HG03571 (cell line): ENCODE measurements at regions not wholly inside any gene's neighbourhood (a gene's known extent, or its start where the extent isn't known, plus 50 kb on each side); places are given as distances from the start of the nearest gene placed in this dataset.
"Not testable (repeated sequence)": the region's sequence is repeated elsewhere in the genome, so short reads cannot be mapped to it uniquely, and the experiment has no call there.

Experiments
- ATAC-seq: cut with Tn5 transposase; IDR thresholded peaks from one replicate; pipeline ENCODE4 v1.9.1; 2021; ENCODE audit not compliant: unreplicated experiment

- ATAC-seq: no peak
Observed at GRCh38 chr12:97005174-97005573, 98.1 kb downstream of the NEDD1 start.

GRCh38 chr12:97005646-97006045 lies 98.6 kb downstream of the NEDD1 start:
- no peak for ATAC-seq

GRCh38 chr12:97006585-97006984 lies 99.5 kb downstream of the NEDD1 start:
- no peak for ATAC-seq

GRCh38 chr12:97016163-97016562 lies 109.1 kb downstream of the NEDD1 start:
- no peak for ATAC-seq

GRCh38 chr12:97017213-97017612 lies 110.2 kb downstream of the NEDD1 start:
- no peak for ATAC-seq

- no peak for ATAC-seq
Observed at GRCh38 chr12:97022536-97023230, 115.6 kb downstream of the NEDD1 start.

GRCh38 chr12:97024393-97024792 lies 117.3 kb downstream of the NEDD1 start:
- no peak for ATAC-seq

- ATAC-seq: no peak
Observed at GRCh38 chr12:97026901-97027300, 119.8 kb downstream of the NEDD1 start.

- ATAC-seq: no peak
Observed at GRCh38 chr12:97027482-97027881, 120.4 kb downstream of the NEDD1 start.

- ATAC-seq: no peak
Observed at GRCh38 chr12:97038131-97038530, 131.1 kb downstream of the NEDD1 start.

- ATAC-seq: no peak
Observed at GRCh38 chr12:97038834-97039233, 131.8 kb downstream of the NEDD1 start.

GRCh38 chr12:97046901-97047300 lies 139.8 kb downstream of the NEDD1 start:
- ATAC-seq: no peak

GRCh38 chr12:97047361-97047760 lies 140.3 kb downstream of the NEDD1 start:
- no peak for ATAC-seq

GRCh38 chr12:97048421-97049035 lies 141.5 kb downstream of the NEDD1 start:
- no peak for ATAC-seq

GRCh38 chr12:97050509-97050908 lies 143.5 kb downstream of the NEDD1 start:
- no peak for ATAC-seq

- ATAC-seq: no peak
Observed at GRCh38 chr12:97051341-97051740, 144.3 kb downstream of the NEDD1 start.

- no peak for ATAC-seq
Observed at GRCh38 chr12:97061171-97061570, 154.1 kb downstream of the NEDD1 start.

GRCh38 chr12:97063292-97063935 lies 156.4 kb downstream of the NEDD1 start:
- ATAC-seq: no peak

GRCh38 chr12:97075161-97075933 lies 168.3 kb downstream of the NEDD1 start:
- ATAC-seq: no peak

GRCh38 chr12:97075934-97076630 lies 169.0 kb downstream of the NEDD1 start:
- ATAC-seq: no peak

- ATAC-seq: not testable (repeated sequence)
Observed at GRCh38 chr12:97076912-97077311, 169.9 kb downstream of the NEDD1 start.
